Cardiac muscle cell (in vitro differentiated cells and primary cell): ENCODE measurements at regions not wholly inside any gene's neighbourhood (a gene's known extent, or its start where the extent isn't known, plus 50 kb on each side); places are given as distances from the start of the nearest gene placed in this dataset.
"Not testable (repeated sequence)": the region's sequence is repeated elsewhere in the genome, so short reads cannot be mapped to it uniquely, and the experiment has no call there.

Experiments used
- DNase-seq, 2 donors: peaks; one replicate each; pipeline versions ENCODE4 v3.0.0 to v3.0.0-alpha.2; 2010 to 2017; ENCODE audit warnings: low read depth in 1 of 2, low spot score in 1 of 2
- H3K27ac ChIP-seq: fragments of 200-600 bp; sonication (generic); 2 replicates; pipeline ENCODE4 v1.5.1; 2016
- H3K27me3 ChIP-seq: fragments of 200-600 bp; sonication (generic); 2 replicates; pipeline ENCODE4 v1.6.0; 2016; ENCODE audit warnings: control low read depth
- H3K36me3 ChIP-seq: fragments of 200-600 bp; sonication (generic); 2 replicates; pipeline ENCODE4 v1.5.1; 2016; ENCODE audit warnings: control low read depth
- H3K4me1 ChIP-seq: fragments of 200-600 bp; sonication (generic); 2 replicates; pipeline ENCODE4 v1.8.1; 2017; ENCODE audit warnings: low read depth, mild to moderate bottlenecking, mixed run types
- H3K4me3 ChIP-seq: fragments of 200-600 bp; sonication (generic); 2 replicates; pipeline ENCODE4 v1.5.1; 2016; ENCODE audit warnings: mild to moderate bottlenecking
- H3K9me3 ChIP-seq: fragments of 200-600 bp; sonication (generic); 2 replicates; pipeline ENCODE4 v1.5.1; 2017; ENCODE audit warnings: low read depth, mild to moderate bottlenecking, control low read depth
- TF ChIP-seq, protein P1 (sequence below): IDR thresholded peaks from 2 replicates; pipeline ENCODE4 v1.5.1; 2012; ENCODE audit warnings: low read depth, mild to moderate bottlenecking, low read length

DNA sequence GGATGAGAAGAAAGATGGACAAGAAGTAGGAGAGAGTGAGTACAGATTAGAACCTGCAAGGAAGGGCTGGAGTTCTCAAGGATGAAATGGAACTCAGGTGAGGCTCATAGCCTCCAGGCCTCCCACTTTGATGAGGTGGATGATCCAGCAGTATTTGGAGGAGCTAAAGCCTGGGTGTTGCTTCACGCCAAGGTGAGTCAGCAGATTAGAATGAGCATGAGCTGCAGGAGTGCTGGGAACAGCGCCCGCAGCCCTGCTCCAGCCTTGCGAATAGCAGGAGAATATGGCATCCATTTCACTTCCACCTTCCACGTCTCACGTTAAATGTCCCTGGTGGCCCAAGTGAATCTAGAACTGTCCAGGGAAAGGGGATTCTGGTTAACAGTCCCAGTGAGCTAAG is 94.4 kb upstream of the CPHXL start:
- TF ChIP-seq, protein P1, sequence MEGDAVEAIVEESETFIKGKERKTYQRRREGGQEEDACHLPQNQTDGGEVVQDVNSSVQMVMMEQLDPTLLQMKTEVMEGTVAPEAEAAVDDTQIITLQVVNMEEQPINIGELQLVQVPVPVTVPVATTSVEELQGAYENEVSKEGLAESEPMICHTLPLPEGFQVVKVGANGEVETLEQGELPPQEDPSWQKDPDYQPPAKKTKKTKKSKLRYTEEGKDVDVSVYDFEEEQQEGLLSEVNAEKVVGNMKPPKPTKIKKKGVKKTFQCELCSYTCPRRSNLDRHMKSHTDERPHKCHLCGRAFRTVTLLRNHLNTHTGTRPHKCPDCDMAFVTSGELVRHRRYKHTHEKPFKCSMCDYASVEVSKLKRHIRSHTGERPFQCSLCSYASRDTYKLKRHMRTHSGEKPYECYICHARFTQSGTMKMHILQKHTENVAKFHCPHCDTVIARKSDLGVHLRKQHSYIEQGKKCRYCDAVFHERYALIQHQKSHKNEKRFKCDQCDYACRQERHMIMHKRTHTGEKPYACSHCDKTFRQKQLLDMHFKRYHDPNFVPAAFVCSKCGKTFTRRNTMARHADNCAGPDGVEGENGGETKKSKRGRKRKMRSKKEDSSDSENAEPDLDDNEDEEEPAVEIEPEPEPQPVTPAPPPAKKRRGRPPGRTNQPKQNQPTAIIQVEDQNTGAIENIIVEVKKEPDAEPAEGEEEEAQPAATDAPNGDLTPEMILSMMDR, result no peak
- H3K27me3 ChIP-seq, result no peaks in the 10 kb centered on the region
- H3K4me1 ChIP-seq, result no peaks in the 10 kb centered on the region
- H3K4me3 ChIP-seq, result no peak overlapping the region
- DNase-seq, result no peak
- H3K9me3 ChIP-seq, result no peaks in the 10 kb centered on the region
- H3K27ac ChIP-seq, result no peak overlapping the region
- H3K36me3 ChIP-seq, result no peaks in the 10 kb centered on the region

DNA sequence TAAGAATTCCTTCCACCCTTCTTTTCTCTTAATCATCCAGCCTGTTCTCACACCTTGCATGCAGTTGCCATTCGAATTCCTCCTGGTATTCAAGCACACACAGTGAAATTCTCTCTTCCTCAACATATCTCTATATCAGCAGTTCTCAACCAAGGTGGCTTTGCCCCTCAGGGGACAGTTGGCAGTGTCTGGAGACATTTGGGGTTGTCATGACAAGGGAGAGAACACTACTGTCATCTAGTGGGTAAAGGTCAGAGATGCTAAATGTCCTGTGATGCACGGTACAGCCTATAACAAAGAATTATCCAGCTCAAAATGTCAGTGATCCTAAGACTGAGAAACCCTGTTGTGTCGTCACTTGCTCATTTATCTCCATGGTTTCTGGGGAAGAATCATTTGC is 94.8 kb upstream of the CPHXL start:
- no peak overlapping the region for H3K4me3 ChIP-seq
- H3K27me3 ChIP-seq, result no peaks in the 10 kb centered on the region
- TF ChIP-seq, protein P1, result no peak
- no peak for DNase-seq
- no peak overlapping the region for H3K27ac ChIP-seq
- H3K9me3 ChIP-seq, result no peaks in the 10 kb centered on the region
- no peaks in the 10 kb centered on the region for H3K36me3 ChIP-seq
- H3K4me1 ChIP-seq, result no peaks in the 10 kb centered on the region

DNA sequence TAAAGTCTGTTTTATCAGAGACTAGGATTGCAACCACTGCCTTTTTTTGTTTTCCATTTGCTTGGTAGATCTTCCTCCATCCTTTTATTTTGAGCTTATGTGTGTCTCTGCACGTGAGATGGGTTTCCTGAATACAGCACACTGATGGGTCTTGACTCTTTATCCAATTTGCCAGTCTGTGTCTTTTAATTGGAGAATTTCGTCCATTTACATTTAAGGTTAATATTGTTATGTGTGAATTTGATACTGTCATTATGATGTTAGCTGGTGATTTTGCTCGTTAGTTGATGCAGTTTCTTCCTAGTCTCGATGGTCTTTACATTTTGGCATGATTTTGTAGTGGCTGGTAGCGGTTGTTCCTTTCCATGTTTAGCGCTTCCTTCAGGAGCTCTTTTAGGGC is 99.5 kb upstream of the CPHXL start:
- H3K36me3 ChIP-seq, H3K4me3 ChIP-seq, DNase-seq, H3K9me3 ChIP-seq, H3K27me3 ChIP-seq, H3K4me1 ChIP-seq, H3K27ac ChIP-seq: not testable (repeated sequence)

DNA sequence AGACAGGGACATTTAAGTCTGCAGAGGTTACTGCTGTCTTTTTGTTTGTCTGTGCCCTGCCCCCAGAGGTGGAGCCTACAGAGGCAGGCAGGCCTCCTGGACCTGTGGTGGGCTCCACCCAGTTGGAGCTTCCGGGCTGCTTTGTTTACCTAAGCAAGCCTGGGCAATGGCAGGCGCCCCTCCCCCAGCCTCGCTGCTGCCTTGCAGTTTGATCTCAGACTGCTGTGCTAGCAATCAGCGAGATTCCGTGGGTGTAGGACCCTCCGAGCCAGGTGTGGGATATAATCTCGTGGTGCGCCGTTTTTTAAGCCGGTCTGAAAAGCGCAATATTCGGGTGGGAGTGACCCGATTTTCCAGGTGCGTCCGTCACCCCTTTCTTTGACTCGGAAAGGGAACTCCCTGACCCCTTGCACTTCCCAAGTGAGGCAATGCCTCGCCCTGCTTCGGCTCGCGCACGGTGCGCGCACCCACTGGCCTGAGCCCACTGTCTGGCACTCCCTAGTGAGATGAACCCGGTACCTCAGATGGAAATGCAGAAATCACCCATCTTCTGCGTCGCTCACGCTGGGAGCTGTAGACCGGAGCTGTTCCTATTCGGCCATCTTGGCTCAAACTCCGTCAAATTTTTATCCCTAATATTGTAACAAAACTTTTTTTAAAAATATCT is 101.2 kb upstream of the CPHXL start:
- H3K36me3 ChIP-seq, H3K4me3 ChIP-seq, H3K4me1 ChIP-seq, DNase-seq, H3K27ac ChIP-seq, H3K27me3 ChIP-seq, H3K9me3 ChIP-seq: not testable (repeated sequence)

DNA sequence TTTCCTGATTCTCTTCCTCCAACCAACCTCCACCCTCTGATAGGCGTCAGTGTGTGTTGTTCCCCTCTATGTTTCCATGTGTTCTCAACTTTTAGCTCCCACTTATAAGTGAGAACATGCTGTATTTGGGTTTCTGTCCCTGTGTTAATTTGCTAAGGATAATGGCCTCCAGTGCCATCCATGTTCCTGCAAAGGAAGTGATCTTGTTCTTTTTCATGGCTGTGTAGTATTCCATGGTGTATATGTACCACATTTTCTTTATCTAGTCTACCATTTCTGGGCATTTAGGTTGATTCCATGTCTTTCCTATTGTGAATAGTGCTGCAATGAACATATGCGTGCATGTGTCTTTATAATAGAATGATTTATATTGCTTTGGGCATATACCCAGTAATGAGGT is 107.1 kb upstream of the CPHXL start:
- H3K4me3 ChIP-seq, H3K27ac ChIP-seq, H3K27me3 ChIP-seq, H3K9me3 ChIP-seq, DNase-seq, H3K36me3 ChIP-seq, H3K4me1 ChIP-seq: not testable (repeated sequence)

DNA sequence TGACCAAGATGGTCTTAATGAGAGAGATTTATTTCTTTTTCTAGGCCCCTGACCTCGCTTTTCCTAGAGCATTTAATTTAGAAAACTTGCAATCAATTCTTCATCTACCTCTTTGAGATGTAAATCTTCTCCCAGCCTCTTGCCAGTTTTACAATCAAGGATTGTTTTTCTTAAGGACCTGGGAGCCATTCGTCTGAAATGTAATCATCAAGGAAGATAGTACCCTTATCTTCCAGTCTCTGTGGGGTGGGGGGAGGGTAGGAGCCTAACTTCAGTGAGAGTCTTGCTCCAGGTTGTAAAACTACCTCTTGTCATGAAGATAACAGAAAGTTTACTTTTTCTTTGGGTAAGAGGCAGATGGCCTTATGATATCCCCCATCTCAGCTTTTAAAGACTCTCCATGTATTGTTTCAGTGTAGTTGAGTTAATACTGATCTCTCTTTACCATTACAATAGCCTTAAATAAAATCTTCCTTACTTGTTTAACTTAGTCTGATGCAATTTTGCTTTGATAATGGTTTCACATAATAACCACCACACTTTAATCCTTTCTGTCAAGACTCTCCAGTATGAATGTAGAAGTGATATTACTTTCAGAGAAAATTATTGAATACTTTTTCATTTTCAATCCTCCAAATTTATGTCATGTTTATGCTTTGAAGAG is 110.2 kb upstream of the CPHXL start:
- Histone ChIP-seq H3K27ac (no peak overlapping the region), H3K36me3 (no peaks in the 10 kb centered on the region), H3K4me3 (no peak overlapping the region), H3K9me3 (no peaks in the 10 kb centered on the region), H3K4me1 (no peaks in the 10 kb centered on the region), H3K27me3 (no peaks in the 10 kb centered on the region)
- TF ChIP-seq, protein P1, result no peak
- no peak for DNase-seq

DNA sequence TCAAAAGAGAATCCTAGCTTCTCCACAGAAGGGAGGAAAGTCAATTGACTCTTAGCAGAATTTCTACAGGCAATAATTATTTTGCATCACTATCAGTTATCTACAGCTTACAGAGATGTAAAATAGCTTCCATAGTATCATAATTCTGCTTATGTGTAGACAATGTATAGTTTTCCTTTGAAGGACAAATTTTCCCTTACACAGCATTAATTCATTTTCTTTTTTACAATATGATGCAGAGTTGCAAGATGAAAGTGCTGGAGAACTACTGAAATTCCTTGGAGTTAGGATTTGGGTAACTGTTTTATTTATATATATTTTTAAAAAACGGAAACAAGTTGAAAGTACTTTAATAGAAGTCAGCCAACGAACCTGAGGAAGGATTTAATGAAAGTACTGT is 111.0 kb upstream of the CPHXL start:
- Histone ChIP-seq H3K36me3 (no peaks in the 10 kb centered on the region), H3K27ac (no peak overlapping the region), H3K4me3 (no peak overlapping the region), H3K4me1 (no peaks in the 10 kb centered on the region), H3K27me3 (no peaks in the 10 kb centered on the region), H3K9me3 (no peaks in the 10 kb centered on the region)
- no peak for DNase-seq
- TF ChIP-seq, protein P1, result no peak
